Heart left ventricle (tissue), 16 donors: ENCODE measurements at regions not wholly inside any gene's neighbourhood (a gene's known extent, or its start where the extent isn't known, plus 50 kb on each side); places are given as distances from the start of the nearest gene placed in this dataset.

Experiments used
- ATAC-seq, 4 donors: fragments of 200-7000 bp; cut with Tn5 transposase; one replicate each; pipeline ENCODE4 v1.9.1; 2020 to 2022; ENCODE audit warnings: moderate library complexity in 4 of 4, mild to moderate bottlenecking in 3 of 4, moderate number of reproducible peaks in 1 of 4
- DNase-seq, 5 donors: peaks; one replicate each; pipeline ENCODE4 v3.0.0-alpha.2; 2020
- H3K27ac ChIP-seq, 12 donors: fragments of 200-600 bp; sonication (generic) in 4 of 12; one replicate each; pipeline versions ENCODE4 v1.5.0 to v1.8.0; 2016 to 2022; ENCODE audit warnings: mild to moderate bottlenecking in 2 of 12
- H3K27me3 ChIP-seq, 9 donors: fragments of 200-600 bp; sonication (generic) in 2 of 9; one replicate each; pipeline versions ENCODE4 v1.5.1 to v1.8.0; 2016 to 2022; ENCODE audit warnings: mild to moderate bottlenecking in 3 of 9
- H3K36me3 ChIP-seq, 9 donors: fragments of 200-600 bp; sonication (generic) in 2 of 9; one replicate each; pipeline versions ENCODE4 v1.5.0 to v1.8.0; 2018 to 2022; ENCODE audit warnings: mild to moderate bottlenecking in 2 of 9
- H3K4me1 ChIP-seq, 12 donors: fragments of 200-600 bp; sonication (generic) in 4 of 12; one replicate each; pipeline versions ENCODE4 v1.5.0 to v1.8.0; 2016 to 2022; ENCODE audit warnings: mild to moderate bottlenecking in 3 of 12
- H3K4me3 ChIP-seq, 12 donors: fragments of 200-600 bp; sonication (generic) in 4 of 12; one replicate each; pipeline versions ENCODE4 v1.5.0 to v1.8.0; 2017 to 2022; ENCODE audit warnings: mild to moderate bottlenecking in 9 of 12, moderate library complexity in 4 of 12
- H3K9me3 ChIP-seq, 12 donors: fragments of 200-600 bp; sonication (generic) in 4 of 12; one replicate each; pipeline versions ENCODE4 v1.5.0 to v1.8.0; 2016 to 2022; ENCODE audit warnings: mild to moderate bottlenecking in 1 of 12
- POLR2A ChIP-seq, 2 donors: fragments of 450-650 bp; IDR thresholded peaks; one replicate each; pipeline ENCODE4 v1.6.1; 2017; ENCODE audit warnings: antibody characterized with exemption in 2 of 2, mild to moderate bottlenecking in 2 of 2, moderate library complexity in 2 of 2
- WGBS, 4 donors: extraction: QIAGEN DNeasy Blood & Tissue Kit in 2 of 4; methylation state at CpG; one replicate each; pipeline versions ENCODE4 v1.1.5 to v1.1.7; 2013 to 2018; 5-methylcytosine and 5-hydroxymethylcytosine counted together
- intact Hi-C, 10 donors: fragments of 100-400 bp; cut with DNase I; formaldehyde crosslinking; loops; one replicate each; pipeline versions ENCODE4 v1.11.1 to v1.14.2; 2022
- TF ChIP-seq, protein P1 (sequence below), 12 donors: fragments of 200-600 bp; sonication (generic) in 4 of 12; IDR thresholded peaks; one replicate each; pipeline versions ENCODE4 v1.5.0 to v1.8.0; 2018 to 2022; ENCODE audit warnings: antibody characterized with exemption in 12 of 12, mild to moderate bottlenecking in 5 of 12
- donor health status: ischemic (EF 13 %, LVEDD 7.1; RV severe dilation, severe dysfunction).
- donor health status: healthy with polysubstance abuse.
- donor health status: DM: no; HTN: yes; CAD: no.
- donor health status: DM: no; HTN: no; CAD: no.
- donor health status: ischemic (EF 25% LVEDD 6.9; RV normal size, moderate dysfunction).
- donor health status: ischemic (EF 25% LVEDD 5.7; RV mildly dilated, moderate dysfunction).
- donor health status: healthy.
- donor health status: DM: yes; HTN: yes; CAD: no.
- donor health status: ischemic (EF 35%, LVEDD 5.7; RV mildly dilated, moderate dysfunction).
- donor health status: nonischemic (EF 11% LVEDD 7.7; RV severe dilation, severe dysfunction).
- donor health status: DM: yes; HTN: yes; CAD: no.
- donor health status: PGD.
- donor health status: ischemic (EF 29% LVEDD 5.4; RV normal size, mild dysfunction).
- donor health status: nonischemic (EF 23%, LVEDD 6.1; RV moderate dilation, normal function).

DNA sequence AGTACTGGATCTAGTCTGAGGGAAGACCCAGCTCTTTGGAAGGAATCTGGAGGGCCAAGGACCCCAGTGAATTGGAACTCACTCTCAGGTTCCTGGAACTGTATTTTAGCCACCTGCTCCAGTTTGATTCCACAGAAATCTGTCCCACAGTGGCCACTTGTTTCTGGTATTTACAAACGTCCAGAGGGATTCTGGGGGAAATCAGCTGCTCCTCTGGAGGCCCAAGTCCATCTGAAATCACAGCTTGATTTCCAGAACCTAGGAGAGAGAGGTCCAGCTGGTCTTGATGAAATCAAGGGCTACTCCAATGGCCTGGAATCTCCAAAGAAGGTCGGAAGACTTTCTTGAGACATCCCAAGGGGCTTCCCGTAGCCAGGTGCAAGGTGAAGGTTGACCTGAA lies 132.3 kb upstream of the UMPS start:
- H3K4me1 ChIP-seq: peaks cover 7 to 77% (median 39%) of the 10 kb centered on the region in 12 donors
- WGBS, 4 donors: 65 to 82% (median 76%) methylated on average over 3 of the region's 3 CpGs
- no peaks in the 10 kb centered on the region for H3K9me3 ChIP-seq
- intact Hi-C loops: no loop called here
- no peak overlapping the region for H3K4me3 ChIP-seq
- ATAC-seq (no peak), DNase-seq (no peak)
- TF ChIP-seq, protein P1, sequence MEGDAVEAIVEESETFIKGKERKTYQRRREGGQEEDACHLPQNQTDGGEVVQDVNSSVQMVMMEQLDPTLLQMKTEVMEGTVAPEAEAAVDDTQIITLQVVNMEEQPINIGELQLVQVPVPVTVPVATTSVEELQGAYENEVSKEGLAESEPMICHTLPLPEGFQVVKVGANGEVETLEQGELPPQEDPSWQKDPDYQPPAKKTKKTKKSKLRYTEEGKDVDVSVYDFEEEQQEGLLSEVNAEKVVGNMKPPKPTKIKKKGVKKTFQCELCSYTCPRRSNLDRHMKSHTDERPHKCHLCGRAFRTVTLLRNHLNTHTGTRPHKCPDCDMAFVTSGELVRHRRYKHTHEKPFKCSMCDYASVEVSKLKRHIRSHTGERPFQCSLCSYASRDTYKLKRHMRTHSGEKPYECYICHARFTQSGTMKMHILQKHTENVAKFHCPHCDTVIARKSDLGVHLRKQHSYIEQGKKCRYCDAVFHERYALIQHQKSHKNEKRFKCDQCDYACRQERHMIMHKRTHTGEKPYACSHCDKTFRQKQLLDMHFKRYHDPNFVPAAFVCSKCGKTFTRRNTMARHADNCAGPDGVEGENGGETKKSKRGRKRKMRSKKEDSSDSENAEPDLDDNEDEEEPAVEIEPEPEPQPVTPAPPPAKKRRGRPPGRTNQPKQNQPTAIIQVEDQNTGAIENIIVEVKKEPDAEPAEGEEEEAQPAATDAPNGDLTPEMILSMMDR (IDR thresholded peaks at IDR 0.05): no peak
- TF ChIP-seq POLR2A (IDR thresholded peaks at IDR 0.05): no peak
- H3K27me3 ChIP-seq: no peaks in the 10 kb centered on the region
- H3K36me3 ChIP-seq: no peaks in the 10 kb centered on the region
- H3K27ac ChIP-seq: peak overlapping the region in 10 of 12 donors; percentile 13 to 84 (median 76)

DNA sequence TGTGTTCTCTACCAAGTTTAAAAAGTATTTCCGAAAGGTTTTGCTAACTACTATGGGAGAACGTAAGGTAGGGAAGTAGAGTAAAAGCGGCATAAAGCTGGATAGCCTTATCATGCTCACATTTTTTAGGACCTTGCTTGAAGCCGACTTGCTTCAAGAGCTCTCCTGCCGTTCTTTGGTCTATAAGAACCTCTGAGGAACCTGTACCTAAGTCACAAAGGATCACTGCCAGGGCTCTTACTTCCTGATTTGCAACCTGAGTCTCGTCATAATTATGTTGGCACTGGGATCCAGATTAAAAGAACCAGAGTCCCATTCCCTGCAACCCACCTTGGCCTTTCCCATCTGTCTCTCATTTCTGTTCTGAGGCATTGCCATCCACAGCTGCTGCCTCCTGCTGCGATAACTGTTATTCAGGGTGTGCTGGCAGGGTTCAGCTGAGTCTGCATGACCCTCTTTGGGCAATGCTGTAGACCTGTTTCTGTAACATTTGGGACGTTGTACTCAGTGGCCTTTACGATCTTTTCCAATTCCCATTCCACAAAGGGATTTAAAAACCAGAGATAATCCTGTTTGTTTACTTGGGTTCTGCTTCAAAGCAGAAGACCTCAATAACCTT lies 131.0 kb upstream of the UMPS start:
- peaks cover 7 to 84% (median 41%) of the 10 kb centered on the region in 12 donors for H3K4me1 ChIP-seq
- no peak for TF ChIP-seq POLR2A (IDR thresholded peaks at IDR 0.05)
- TF ChIP-seq, protein P1 (IDR thresholded peaks at IDR 0.05): no peak
- H3K27me3 ChIP-seq: no peaks in the 10 kb centered on the region
- DNase-seq: no peak
- peak overlapping the region; percentile 61 to 93 (median 78) for H3K27ac ChIP-seq
- WGBS, 4 donors: 69 to 78% (median 72%) methylated on average over 9 of the region's 9 CpGs
- no peaks in the 10 kb centered on the region for H3K9me3 ChIP-seq
- H3K36me3 ChIP-seq: no peaks in the 10 kb centered on the region
- intact Hi-C loops: no loop called here
- ATAC-seq: peak in 3 of 4 donors; percentile 18 to 35 (median 28)
- no peak overlapping the region for H3K4me3 ChIP-seq

DNA sequence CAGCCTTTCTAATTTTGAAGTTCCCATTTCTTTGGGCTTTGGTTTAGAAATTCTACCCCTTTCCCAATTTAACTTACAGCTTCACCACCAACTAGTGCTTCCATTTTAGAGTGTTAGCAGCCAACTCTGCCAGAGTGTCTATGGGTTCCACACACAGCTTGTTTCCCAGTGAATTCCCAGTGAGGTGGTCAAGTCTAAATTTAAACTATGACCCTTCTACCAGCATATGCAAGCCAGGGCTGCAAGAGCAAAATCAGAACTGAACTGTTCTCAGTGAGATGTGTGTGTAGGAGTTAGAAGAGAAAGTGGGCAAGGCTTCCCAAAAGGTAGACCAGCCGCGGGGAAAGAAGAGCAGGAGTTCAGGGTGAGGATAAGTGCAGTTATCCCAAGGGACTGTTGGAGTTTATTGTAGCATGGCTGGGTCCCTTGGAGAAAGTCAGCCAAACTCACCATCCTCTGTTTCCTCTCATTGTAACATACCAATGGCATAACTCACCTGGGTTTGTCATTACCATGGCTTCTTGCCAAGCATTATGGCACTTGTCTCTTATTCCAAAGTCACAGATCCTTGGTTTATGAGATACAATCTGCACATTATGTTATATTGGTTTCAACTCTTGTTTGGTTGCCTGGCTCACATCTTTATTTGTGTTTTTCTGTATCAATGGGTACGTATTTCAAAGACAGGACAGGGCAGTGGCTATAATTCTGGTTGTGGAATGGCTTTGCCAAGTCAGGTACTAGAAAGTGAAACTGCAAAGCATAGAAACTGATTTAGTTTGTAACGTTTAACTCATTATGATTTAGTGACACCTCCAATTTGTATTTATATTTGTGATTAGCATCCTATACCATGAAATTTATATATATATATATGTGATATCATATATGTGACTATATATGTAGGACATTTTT lies 130.2 kb upstream of the UMPS start:
- TF ChIP-seq POLR2A (IDR thresholded peaks at IDR 0.05): no peak
- TF ChIP-seq, protein P1 (IDR thresholded peaks at IDR 0.05): no peak
- Histone ChIP-seq H3K4me1 (peaks cover 7 to 85% (median 41%) of the 10 kb centered on the region in 12 donors), H3K36me3 (no peaks in the 10 kb centered on the region), H3K4me3 (no peak overlapping the region), H3K27me3 (no peaks in the 10 kb centered on the region), H3K27ac (peak overlapping the region; percentile 61 to 93 (median 78)), H3K9me3 (no peaks in the 10 kb centered on the region)
- 21 to 37% (median 32%) methylated on average over 4 of the region's 4 CpGs for WGBS, 4 donors
- DNase-seq (peak in 3 of 5 donors; percentile 35 to 37 (median 36)), ATAC-seq (peak; percentile 76 to 85 (median 83))
- intact Hi-C loops: loop anchor here in 1 of 10 donors (2.0 kb wide), 1 partner anchor 15 kb away; no protein-coding TSS in a partner anchor

DNA sequence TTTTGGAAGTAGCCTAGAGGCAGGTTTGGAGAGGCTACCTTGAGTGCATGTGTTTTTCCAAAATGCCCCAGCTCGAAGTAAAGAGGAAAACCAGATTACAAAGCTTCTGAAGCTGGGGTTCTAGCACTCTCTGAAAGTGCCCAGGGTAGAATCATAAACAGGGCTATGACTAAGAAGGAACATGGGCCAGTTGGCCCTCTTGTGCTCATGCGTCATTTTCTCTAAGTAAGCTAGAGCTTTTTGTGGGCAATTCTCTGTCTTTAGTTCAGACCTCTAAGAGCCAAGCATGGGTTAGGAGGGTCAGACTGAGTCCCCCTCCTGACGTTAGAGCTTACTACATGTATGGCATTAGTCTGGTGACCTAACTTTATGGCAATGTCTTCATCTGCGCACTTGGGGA lies 129.5 kb upstream of the UMPS start:
- WGBS, 4 donors: 68 to 82% (median 72%) methylated on average over 4 of the region's 4 CpGs
- intact Hi-C loops: loop anchor here in 1 of 10 donors (2.0 kb wide), 1 partner anchor 16 kb away; no protein-coding TSS in a partner anchor
- no peak for TF ChIP-seq POLR2A (IDR thresholded peaks at IDR 0.05)
- TF ChIP-seq, protein P1 (IDR thresholded peaks at IDR 0.05): no peak
- no peak for DNase-seq
- Histone ChIP-seq H3K36me3 (no peaks in the 10 kb centered on the region), H3K4me3 (no peak overlapping the region), H3K4me1 (peaks cover 7 to 81% (median 40%) of the 10 kb centered on the region in 12 donors), H3K27me3 (no peaks in the 10 kb centered on the region), H3K27ac (peak overlapping the region; percentile 61 to 93 (median 78)), H3K9me3 (no peaks in the 10 kb centered on the region)
- peak in 3 of 4 donors; percentile 7 to 32 (median 19) for ATAC-seq
